ENCODE measurements at regions not wholly inside any gene's neighbourhood (a gene's known extent, or its start where the extent isn't known, plus 50 kb on each side); places are given as distances from the start of the nearest gene placed in this dataset.
"Not testable (repeated sequence)": the region's sequence is repeated elsewhere in the genome, so short reads cannot be mapped to it uniquely, and the experiment has no call there.

GRCh38 chr2:224151680-224152310, 112.7 kb upstream of the SERPINE2 start:
- DNase-seq (ENCODE audit: low spot score) = no peak
- intact Hi-C loops (cut with micrococcal nuclease; ENCODE audit: unreplicated experiment) = no loop called here
- no peak overlapping the region for H2AFZ ChIP-seq (ENCODE audit: low read length)
- no peak overlapping the region for H3K4me2 ChIP-seq (ENCODE audit: low read length)
- CTCF ChIA-PET (ENCODE audit: unreplicated experiment) = no interaction called here
- H3K9me2 ChIP-seq (ENCODE audit: insufficient read depth, low read length) = no peaks in the 10 kb centered on the region
- POLR2A ChIA-PET = interaction anchor here (0.5 kb wide), 1 partner anchor 646 kb away, joined by 3 read pairs; no protein-coding TSS in a partner anchor
- H3K36me3 ChIP-seq (ENCODE audit: insufficient read depth, low read length) = no peaks in the 10 kb centered on the region
- no peaks in the 10 kb centered on the region for H3K79me2 ChIP-seq (ENCODE audit: insufficient read depth, low read depth, low read length)
- H3K4me3 ChIP-seq (ENCODE audit: low read depth, low read length, poor library complexity, severe bottlenecking) = no peak overlapping the region
- no peaks in the 10 kb centered on the region for H3K4me1 ChIP-seq (ENCODE audit: insufficient read depth, low read length, poor library complexity, severe bottlenecking)
- TF ChIP-seq EZH2phosphoT487 (IDR thresholded peaks at IDR 0.05; ENCODE audit: borderline replicate concordance, low read depth, low read length) (no peak), CTCF (conservative IDR thresholded peaks at IDR 0.05; ENCODE audit: low read length) (no peak)
- H3K27ac ChIP-seq (ENCODE audit: low read depth, low read length, poor library complexity, severe bottlenecking) = no peak overlapping the region
- H3K9me3 ChIP-seq (ENCODE audit: low read length) = no peaks in the 10 kb centered on the region
- H4K20me1 ChIP-seq (ENCODE audit: insufficient read depth, low read length) = no peaks in the 10 kb centered on the region
- BruUV-seq (replicated peaks) = no TSS peak

GRCh38 chr2:224151161-224151560, 112.1 kb upstream of the SERPINE2 start:
- Histone ChIP-seq H3K79me2 (ENCODE audit: insufficient read depth, low read depth, low read length) (no peaks in the 10 kb centered on the region), H4K20me1 (ENCODE audit: insufficient read depth, low read length) (no peaks in the 10 kb centered on the region), H3K27ac (ENCODE audit: low read depth, low read length, poor library complexity, severe bottlenecking) (no peak overlapping the region), H3K4me2 (ENCODE audit: low read length) (no peak overlapping the region), H3K4me3 (ENCODE audit: low read depth, low read length, poor library complexity, severe bottlenecking) (no peak overlapping the region), H3K9me3 (ENCODE audit: low read length) (no peaks in the 10 kb centered on the region), H3K4me1 (ENCODE audit: insufficient read depth, low read length, poor library complexity, severe bottlenecking) (no peaks in the 10 kb centered on the region), H3K9me2 (ENCODE audit: insufficient read depth, low read length) (no peaks in the 10 kb centered on the region), H3K36me3 (ENCODE audit: insufficient read depth, low read length) (no peaks in the 10 kb centered on the region), H2AFZ (ENCODE audit: low read length) (no peak overlapping the region)
- intact Hi-C loops (cut with micrococcal nuclease; ENCODE audit: unreplicated experiment) = no loop called here
- no peak for DNase-seq (ENCODE audit: low spot score)
- ChIA-PET CTCF (ENCODE audit: unreplicated experiment) (no interaction called here), POLR2A (no interaction called here)
- no TSS peak for BruUV-seq (replicated peaks)
- no peak for TF ChIP-seq CTCF (conservative IDR thresholded peaks at IDR 0.05; ENCODE audit: low read length)
- no peak for TF ChIP-seq EZH2phosphoT487 (IDR thresholded peaks at IDR 0.05; ENCODE audit: borderline replicate concordance, low read depth, low read length)

- intact Hi-C loops (cut with micrococcal nuclease; ENCODE audit: unreplicated experiment); H4K20me1 ChIP-seq (ENCODE audit: insufficient read depth, low read length); H3K4me2 ChIP-seq (ENCODE audit: low read length); H3K4me1 ChIP-seq (ENCODE audit: insufficient read depth, low read length, poor library complexity, severe bottlenecking); H3K27ac ChIP-seq (ENCODE audit: low read depth, low read length, poor library complexity, severe bottlenecking); H3K9me2 ChIP-seq (ENCODE audit: insufficient read depth, low read length); DNase-seq (ENCODE audit: low spot score); H2AFZ ChIP-seq (ENCODE audit: low read length); H3K79me2 ChIP-seq (ENCODE audit: insufficient read depth, low read depth, low read length); BruUV-seq (replicated peaks); H3K36me3 ChIP-seq (ENCODE audit: insufficient read depth, low read length); H3K9me3 ChIP-seq (ENCODE audit: low read length); H3K4me3 ChIP-seq (ENCODE audit: low read depth, low read length, poor library complexity, severe bottlenecking); CTCF ChIA-PET (ENCODE audit: unreplicated experiment): not testable (repeated sequence)
- POLR2A ChIA-PET = interaction anchor here (0.6 kb wide), 1 partner anchor 500 kb away, joined by 3 read pairs; no protein-coding TSS in a partner anchor
These were observed 109.0 kb upstream of the SERPINE2 start for GRCh38 chr2:224148058-224148457.

All from OCI-LY7 (cell line).